Hepatocyte (in vitro differentiated cells): ENCODE measurements at regions not wholly inside any gene's neighbourhood (a gene's known extent, or its start where the extent isn't known, plus 50 kb on each side); places are given as distances from the start of the nearest gene placed in this dataset.

Experiments used
- EZH2phosphoT487 ChIP-seq: fragments of 200-600 bp; sonication (generic); IDR thresholded peaks from one replicate; pipeline ENCODE4 v1.6.1; 2018; ENCODE audit warnings: antibody characterized with exemption, mild to moderate bottlenecking, low read depth, moderate library complexity; ENCODE audit not compliant: unreplicated experiment, severe bottlenecking
- TF ChIP-seq, protein P1 (sequence below): fragments of 200-600 bp; sonication (generic); IDR thresholded peaks from 2 replicates; pipeline ENCODE4 v1.5.1; 2016; ENCODE audit warnings: antibody characterized with exemption, mild to moderate bottlenecking; ENCODE audit not compliant: poor library complexity

DNA sequence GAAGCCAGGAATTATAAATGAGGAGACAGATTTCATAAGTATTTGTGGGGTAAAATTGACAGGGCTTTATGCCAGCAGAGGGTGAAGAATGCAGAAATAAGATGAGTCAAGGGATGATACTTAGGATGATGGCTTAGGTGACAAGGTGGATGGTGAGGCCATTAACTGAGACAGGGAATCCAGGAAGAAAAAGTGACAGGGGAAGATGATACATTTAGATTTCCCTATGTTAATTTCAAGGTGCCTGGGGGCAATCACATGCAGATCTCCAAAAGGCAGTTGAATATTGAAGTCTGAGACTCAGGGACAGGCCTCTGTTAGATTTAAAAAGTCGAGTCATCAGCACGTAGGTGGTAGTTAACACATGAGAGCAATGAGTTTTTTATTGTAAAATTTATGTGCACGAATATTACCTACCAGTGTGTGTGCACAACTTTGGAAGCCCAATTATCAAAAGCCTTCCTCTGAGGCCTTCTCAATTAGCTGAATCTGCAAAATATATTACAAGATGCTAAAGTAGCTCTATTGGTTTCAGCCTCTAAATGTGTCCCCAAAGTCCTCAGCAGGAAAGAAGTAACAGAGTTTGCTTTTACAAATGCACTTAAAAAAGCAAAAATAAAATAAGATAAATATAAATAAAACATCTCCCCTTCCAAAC, 67.9 kb upstream of the CHL1 start:
- TF ChIP-seq, protein P1, sequence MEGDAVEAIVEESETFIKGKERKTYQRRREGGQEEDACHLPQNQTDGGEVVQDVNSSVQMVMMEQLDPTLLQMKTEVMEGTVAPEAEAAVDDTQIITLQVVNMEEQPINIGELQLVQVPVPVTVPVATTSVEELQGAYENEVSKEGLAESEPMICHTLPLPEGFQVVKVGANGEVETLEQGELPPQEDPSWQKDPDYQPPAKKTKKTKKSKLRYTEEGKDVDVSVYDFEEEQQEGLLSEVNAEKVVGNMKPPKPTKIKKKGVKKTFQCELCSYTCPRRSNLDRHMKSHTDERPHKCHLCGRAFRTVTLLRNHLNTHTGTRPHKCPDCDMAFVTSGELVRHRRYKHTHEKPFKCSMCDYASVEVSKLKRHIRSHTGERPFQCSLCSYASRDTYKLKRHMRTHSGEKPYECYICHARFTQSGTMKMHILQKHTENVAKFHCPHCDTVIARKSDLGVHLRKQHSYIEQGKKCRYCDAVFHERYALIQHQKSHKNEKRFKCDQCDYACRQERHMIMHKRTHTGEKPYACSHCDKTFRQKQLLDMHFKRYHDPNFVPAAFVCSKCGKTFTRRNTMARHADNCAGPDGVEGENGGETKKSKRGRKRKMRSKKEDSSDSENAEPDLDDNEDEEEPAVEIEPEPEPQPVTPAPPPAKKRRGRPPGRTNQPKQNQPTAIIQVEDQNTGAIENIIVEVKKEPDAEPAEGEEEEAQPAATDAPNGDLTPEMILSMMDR = no peak
- TF ChIP-seq EZH2phosphoT487 = no peak
